GM12878 (cell line): ENCODE measurements at regions not wholly inside any gene's neighbourhood (a gene's known extent, or its start where the extent isn't known, plus 50 kb on each side); places are given as distances from the start of the nearest gene placed in this dataset.

Experiments
- ATAC-seq: fragments of 200-7000 bp; cut with Tn5 transposase; 3 replicates; pipeline ENCODE4 v1.9.1; 2020; ENCODE audit warnings: mild to moderate bottlenecking, moderate library complexity
- BruUV-seq: library from RNA; stranded (reverse); fragments of 400-500 nt; replicated peaks from 2 replicates; lab custom pipeline; 2021; lab: Mats Ljungman, UMichigan
- CTCF ChIA-PET: fragments of 300-600 bp; sonication (Branson Sonifier 250); formaldehyde crosslinking; extraction: SDS; loops from one replicate; lab custom pipeline; 2021; ENCODE audit warnings: inconsistent platforms; lab: Yijun Ruan, JAX
- POLR2A ChIA-PET: fragments of 350-600 bp; formaldehyde crosslinking; extraction: SDS; loops from one replicate; lab custom pipeline; 2021; ENCODE audit warnings: inconsistent platforms; lab: Charles Lee
- RAD21 ChIA-PET: fragments of 300-600 bp; sonication (Branson Sonifier 250); formaldehyde crosslinking; loops from one replicate; lab custom pipeline; 2023; ENCODE audit warnings: antibody characterized with exemption; ENCODE audit not compliant: unreplicated experiment; lab: Charles Lee
- SMC1A ChIA-PET: fragments of 300-600 bp; sonication (Branson Sonifier 250); formaldehyde crosslinking; loops from one replicate; lab custom pipeline; 2023; ENCODE audit not compliant: unreplicated experiment, uncharacterized antibody; lab: Charles Lee
- DNase-seq: peaks from one replicate; pipeline ENCODE4 v3.0.0-alpha.2; 2011; ENCODE audit warnings: low read depth, low spot score
- FAIRE-seq: peaks from 3 replicates; lab custom pipeline; 2011; peaks lifted over from hg19 to GRCh38; lab: Jason Lieb, UNC
- H2AFZ ChIP-seq: 2 replicates; pipeline ENCODE4 v1.6.0; 2011; ENCODE audit warnings: low read depth, low read length, control low read depth; ENCODE audit not compliant: control insufficient read depth
- H3K27ac ChIP-seq: 2 replicates; pipeline ENCODE4 v1.5.1; 2011; ENCODE audit warnings: control low read depth; ENCODE audit not compliant: control insufficient read depth, insufficient read depth
- H3K27me3 ChIP-seq, 2 experiments: replicated peaks in 1 of 2; 2 replicates each; pipeline versions ENCODE4 v1.6.0 to v1.6.1; 2011; ENCODE audit warnings: low read length in 1 of 2; ENCODE audit not compliant: control insufficient read depth in 2 of 2, insufficient read depth in 2 of 2
- H3K36me3 ChIP-seq, 2 experiments: 2 replicates each; pipeline ENCODE4 v1.5.1; 2011; ENCODE audit warnings: low read length in 1 of 2; ENCODE audit not compliant: control insufficient read depth in 2 of 2, insufficient read depth in 2 of 2
- H3K4me1 ChIP-seq: 2 replicates; pipeline ENCODE4 v1.6.1; 2011; ENCODE audit warnings: mild to moderate bottlenecking, low read length, moderate library complexity, mixed read lengths; ENCODE audit not compliant: control insufficient read depth, insufficient read depth
- H3K4me2 ChIP-seq: 2 replicates; pipeline ENCODE4 v1.6.0; 2011; ENCODE audit warnings: control low read depth; ENCODE audit not compliant: control insufficient read depth, insufficient read depth
- H3K4me3 ChIP-seq: fragments of 200-600 bp; sonication (generic); 2 replicates; pipeline ENCODE4 v1.5.1; 2016
- H3K79me2 ChIP-seq: 2 replicates; pipeline ENCODE4 v1.6.0; 2011; ENCODE audit warnings: low read length; ENCODE audit not compliant: control insufficient read depth, insufficient read depth
- H3K9ac ChIP-seq: 2 replicates; pipeline ENCODE4 v1.8.0; 2011; ENCODE audit warnings: low read length, control low read depth, mixed read lengths; ENCODE audit not compliant: control insufficient read depth, insufficient read depth
- H3K9me3 ChIP-seq: replicated peaks from 3 replicates; pipeline ENCODE4 v1.5.1; 2011; ENCODE audit warnings: mild to moderate bottlenecking, low read length; ENCODE audit not compliant: control insufficient read depth, insufficient read depth
- H4K20me1 ChIP-seq: 2 replicates; pipeline ENCODE4 v1.6.0; 2011; ENCODE audit not compliant: control insufficient read depth, insufficient read depth
- BHLHE40 ChIP-seq, 2 experiments: fragments of 450-650 bp in 1 of 2; IDR thresholded peaks; 2 replicates each; pipeline ENCODE4 v1.6.1; 2011 to 2017; ENCODE audit warnings: low read depth in 2 of 2, borderline replicate concordance in 1 of 2, improper control_type of control experiment in 1 of 2, low read length in 1 of 2, mild to moderate bottlenecking in 1 of 2
- CTCF ChIP-seq, 3 experiments: IDR thresholded peaks in 2 of 3; conservative IDR thresholded peaks in 1 of 3; 2 replicates each; pipeline ENCODE4 v1.5.1; 2011; ENCODE audit warnings: low read depth in 3 of 3, low read length in 3 of 3, mild to moderate bottlenecking in 3 of 3, control low read depth in 2 of 3, moderate library complexity in 2 of 3, inconsistent platforms in 1 of 3, mixed read lengths in 1 of 3; ENCODE audit not compliant: control insufficient read depth in 2 of 3, insufficient read depth in 1 of 3; ENCODE audit errors: extremely low read depth in 1 of 3
- GATAD2B ChIP-seq: fragments of 450-650 bp; conservative IDR thresholded peaks from 2 replicates; pipeline ENCODE4 v1.6.1; 2017; ENCODE audit warnings: low read depth, mild to moderate bottlenecking, moderate library complexity
- IKZF1 ChIP-seq: fragments of 450-650 bp; conservative IDR thresholded peaks from 2 replicates; pipeline ENCODE4 v1.6.1; 2017; ENCODE audit warnings: antibody characterized with exemption, mild to moderate bottlenecking
- IRF3 ChIP-seq: fragments of 450-650 bp; IDR thresholded peaks from 2 replicates; pipeline ENCODE4 v1.6.1; 2014; ENCODE audit warnings: mild to moderate bottlenecking
- KDM1A ChIP-seq: fragments of 200-600 bp; sonication (generic); IDR thresholded peaks from 2 replicates; pipeline ENCODE4 v1.6.1; 2016; ENCODE audit warnings: borderline replicate concordance
- RAD21 ChIP-seq: IDR thresholded peaks from 2 replicates; pipeline ENCODE4 v1.6.1; 2011; ENCODE audit warnings: mild to moderate bottlenecking, low read depth, low read length, moderate library complexity; ENCODE audit not compliant: insufficient read depth
- REST ChIP-seq: IDR thresholded peaks from 2 replicates; pipeline ENCODE4 v1.6.1; 2012; ENCODE audit warnings: mild to moderate bottlenecking, low read depth, low read length
- SMC3 ChIP-seq: IDR thresholded peaks from 2 replicates; pipeline ENCODE4 v1.6.1; 2011; ENCODE audit warnings: low read length, improper control_type of control experiment, borderline replicate concordance
- YBX1 ChIP-seq: fragments of 450-650 bp; IDR thresholded peaks from 2 replicates; pipeline ENCODE4 v1.6.1; 2016; ENCODE audit warnings: antibody characterized with exemption
- ZNF217 ChIP-seq: fragments of 450-650 bp; IDR thresholded peaks from 2 replicates; pipeline ENCODE4 v1.6.1; 2017; ENCODE audit warnings: antibody characterized with exemption, mild to moderate bottlenecking
- ZNF622 ChIP-seq: fragments of 450-650 bp; IDR thresholded peaks from 2 replicates; pipeline ENCODE4 v1.6.1; 2017; ENCODE audit warnings: mild to moderate bottlenecking, inconsistent platforms
- ZZZ3 ChIP-seq: IDR thresholded peaks from 2 replicates; pipeline ENCODE4 v1.6.1; 2011; ENCODE audit warnings: low read depth; ENCODE audit not compliant: control insufficient read depth, insufficient read length
- WGBS: methylation state at CpG from one replicate; pipeline ENCODE4 v1.1.6; 2016; ENCODE audit warnings: low lambda C conversion rate; ENCODE audit not compliant: insufficient replicate concordance, insufficient coverage; ENCODE audit errors: missing lambda C conversion rate; 5-methylcytosine and 5-hydroxymethylcytosine counted together
- in situ Hi-C: fragments of 300-500 bp; cut with MboI; formaldehyde crosslinking; loops from 9 replicates; pipeline ENCODE4 v1.14.3; 2018; ENCODE audit warnings: mixed read lengths
- intact Hi-C: fragments of 100-400 bp; cut with micrococcal nuclease; formaldehyde crosslinking; loops from one replicate; pipeline ENCODE4 v1.14.2; 2022; ENCODE audit not compliant: unreplicated experiment

- Histone ChIP-seq H4K20me1 (no peaks in the 10 kb centered on the region), H3K36me3 (no peaks in the 10 kb centered on the region), H3K4me2 (peak overlapping the region; percentile 50), H3K9me3 (no peaks in the 10 kb centered on the region), H3K79me2 (no peaks in the 10 kb centered on the region), H3K9ac (no peak overlapping the region), H3K27me3 (no peaks in the 10 kb centered on the region), H3K4me3 (no peak overlapping the region), H3K27ac (no peak overlapping the region), H2AFZ (peak overlapping the region; percentile 69), H3K4me1 (peaks cover 3% of the 10 kb centered on the region; the same call in 1 of the 2 replicates)
- SMC1A ChIA-PET: interaction anchor here (0.8 to 0.9 kb wide), 2 partner anchors 17 to 86 kb away, joined by 3 read pairs; no protein-coding TSS in a partner anchor
- ATAC-seq (peak; percentile 85), FAIRE-seq (peak; percentile 71), DNase-seq (peak; percentile 48)
- intact Hi-C loops: no loop called here
- in situ Hi-C loops: no loop called here
- CTCF ChIA-PET: interaction anchor here (0.8 to 1.3 kb wide), 2 partner anchors 14 to 345 kb away, joined by 5 read pairs; no protein-coding TSS in a partner anchor
- POLR2A ChIA-PET: interaction anchor here (1.4 kb wide), 1 partner anchor 23 kb away, joined by 4 read pairs; no protein-coding TSS in a partner anchor
- 56% methylated on average over 7 of the region's 7 CpGs for WGBS
- BruUV-seq: no TSS peak
- RAD21 ChIA-PET: interaction anchor here (0.8 to 1.1 kb wide), 2 partner anchors 14 to 73 kb away, joined by 3 read pairs; no protein-coding TSS in a partner anchor
- TF ChIP-seq IRF3 (no peak), ZNF622 (no peak), RAD21 (peak; percentile 17; the same call in 1 of the 2 replicates), CTCF (IDR thresholded peaks at IDR 0.05 in 2 of 3, conservative IDR thresholded peaks at IDR 0.05 in 1 of 3; ENCODE audit: control insufficient read depth in 2 of 3, extremely low read depth in 1 of 3, insufficient read depth in 1 of 3, low read depth in 3 of 3, low read length in 3 of 3) (peak in 2 of 3 experiments; percentile 33 to 52; a peak in 2 of 6 replicates), ZZZ3 (no peak), YBX1 (no peak), SMC3 (peak; percentile 23; the same call in 1 of the 2 replicates), REST (peak; percentile 45; the same call in 1 of the 2 replicates), BHLHE40 (IDR thresholded peaks at IDR 0.05; ENCODE audit: borderline replicate concordance in 1 of 2, low read depth in 2 of 2, low read length in 1 of 2) (no peak), GATAD2B (no peak), KDM1A (no peak), IKZF1 (no peak), ZNF217 (no peak)
Measured at GRCh38 chr2:48205137-48205798, 109.2 kb upstream of the FOXN2 start.
